ENCODE measurements at regions not wholly inside any gene's neighbourhood (a gene's known extent, or its start where the extent isn't known, plus 50 kb on each side); places are given as distances from the start of the nearest gene placed in this dataset.

DNA sequence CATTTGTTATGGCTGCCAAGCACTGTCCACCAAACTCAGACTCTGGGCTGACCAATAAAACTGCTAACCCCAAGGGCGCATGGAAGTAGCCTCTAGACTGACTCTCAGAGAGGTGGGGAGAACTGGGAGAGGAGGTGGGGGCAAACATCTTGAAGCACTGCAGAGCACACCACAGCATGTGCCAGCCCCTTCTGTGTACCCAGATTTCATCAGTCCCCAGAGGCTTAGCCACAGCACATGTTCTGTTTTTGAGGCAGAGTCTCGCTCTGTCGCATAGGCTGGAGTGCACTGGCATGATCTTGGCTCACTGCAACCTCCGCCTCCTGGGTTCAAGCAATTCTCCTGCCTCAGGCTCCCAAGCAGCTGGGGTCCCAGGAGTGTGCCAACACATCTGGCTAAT, 119.5 kb upstream of the SPATA12 start:
- Histone ChIP-seq H3K27ac (no peak overlapping the region), H3K27me3 (ENCODE audit: insufficient read depth, low read depth) (no peaks in the 10 kb centered on the region), H3K4me3 (IDR thresholded peaks at IDR 0.05; ENCODE audit: insufficient read depth, low read depth, low read length) (no peak overlapping the region), H2AFZ (ENCODE audit: low read depth) (no peak overlapping the region), H3K36me3 (ENCODE audit: insufficient read depth) (no peaks in the 10 kb centered on the region), H3K79me2 (ENCODE audit: insufficient read depth, low read depth) (no peaks in the 10 kb centered on the region), H4K20me1 (ENCODE audit: insufficient read depth) (no peaks in the 10 kb centered on the region), H3K9ac (no peak overlapping the region), H3K4me1 (ENCODE audit: low read depth, poor library complexity, severe bottlenecking) (no peaks in the 10 kb centered on the region), H3K4me2 (no peak overlapping the region)
- TF ChIP-seq, protein P1, sequence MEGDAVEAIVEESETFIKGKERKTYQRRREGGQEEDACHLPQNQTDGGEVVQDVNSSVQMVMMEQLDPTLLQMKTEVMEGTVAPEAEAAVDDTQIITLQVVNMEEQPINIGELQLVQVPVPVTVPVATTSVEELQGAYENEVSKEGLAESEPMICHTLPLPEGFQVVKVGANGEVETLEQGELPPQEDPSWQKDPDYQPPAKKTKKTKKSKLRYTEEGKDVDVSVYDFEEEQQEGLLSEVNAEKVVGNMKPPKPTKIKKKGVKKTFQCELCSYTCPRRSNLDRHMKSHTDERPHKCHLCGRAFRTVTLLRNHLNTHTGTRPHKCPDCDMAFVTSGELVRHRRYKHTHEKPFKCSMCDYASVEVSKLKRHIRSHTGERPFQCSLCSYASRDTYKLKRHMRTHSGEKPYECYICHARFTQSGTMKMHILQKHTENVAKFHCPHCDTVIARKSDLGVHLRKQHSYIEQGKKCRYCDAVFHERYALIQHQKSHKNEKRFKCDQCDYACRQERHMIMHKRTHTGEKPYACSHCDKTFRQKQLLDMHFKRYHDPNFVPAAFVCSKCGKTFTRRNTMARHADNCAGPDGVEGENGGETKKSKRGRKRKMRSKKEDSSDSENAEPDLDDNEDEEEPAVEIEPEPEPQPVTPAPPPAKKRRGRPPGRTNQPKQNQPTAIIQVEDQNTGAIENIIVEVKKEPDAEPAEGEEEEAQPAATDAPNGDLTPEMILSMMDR (conservative IDR thresholded peaks at IDR 0.05; ENCODE audit: low read depth, low read length): no peak

DNA sequence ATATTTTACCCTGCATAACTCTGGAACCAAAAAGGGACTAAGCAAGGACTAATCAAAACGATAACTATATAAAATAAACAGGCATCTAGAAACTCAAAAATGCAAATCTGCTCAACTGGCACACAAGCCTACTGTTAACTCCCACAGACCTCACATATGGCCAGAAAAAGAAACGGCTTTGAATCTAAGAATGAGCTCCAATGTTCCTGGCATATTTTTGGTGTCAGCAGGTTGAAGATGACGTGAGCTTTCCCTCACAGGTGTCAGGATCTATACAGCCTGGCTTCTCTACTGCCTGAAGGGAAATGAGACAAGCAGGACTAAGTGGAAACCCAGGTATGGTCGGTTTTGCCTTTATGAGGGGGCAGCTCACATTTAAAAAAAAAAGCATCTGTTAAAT, 120.1 kb upstream of the SPATA12 start:
- TF ChIP-seq, protein P1 (conservative IDR thresholded peaks at IDR 0.05; ENCODE audit: low read depth, low read length): no peak
- H4K20me1 ChIP-seq (ENCODE audit: insufficient read depth): no peaks in the 10 kb centered on the region
- H3K9ac ChIP-seq: no peak overlapping the region
- no peak overlapping the region for H3K4me3 ChIP-seq (IDR thresholded peaks at IDR 0.05; ENCODE audit: insufficient read depth, low read depth, low read length)
- H3K27me3 ChIP-seq (ENCODE audit: insufficient read depth, low read depth): no peaks in the 10 kb centered on the region
- no peak overlapping the region for H2AFZ ChIP-seq (ENCODE audit: low read depth)
- no peak overlapping the region for H3K27ac ChIP-seq
- no peak overlapping the region for H3K4me2 ChIP-seq
- H3K36me3 ChIP-seq (ENCODE audit: insufficient read depth): no peaks in the 10 kb centered on the region
- no peaks in the 10 kb centered on the region for H3K4me1 ChIP-seq (ENCODE audit: low read depth, poor library complexity, severe bottlenecking)
- H3K79me2 ChIP-seq (ENCODE audit: insufficient read depth, low read depth): no peaks in the 10 kb centered on the region

DNA sequence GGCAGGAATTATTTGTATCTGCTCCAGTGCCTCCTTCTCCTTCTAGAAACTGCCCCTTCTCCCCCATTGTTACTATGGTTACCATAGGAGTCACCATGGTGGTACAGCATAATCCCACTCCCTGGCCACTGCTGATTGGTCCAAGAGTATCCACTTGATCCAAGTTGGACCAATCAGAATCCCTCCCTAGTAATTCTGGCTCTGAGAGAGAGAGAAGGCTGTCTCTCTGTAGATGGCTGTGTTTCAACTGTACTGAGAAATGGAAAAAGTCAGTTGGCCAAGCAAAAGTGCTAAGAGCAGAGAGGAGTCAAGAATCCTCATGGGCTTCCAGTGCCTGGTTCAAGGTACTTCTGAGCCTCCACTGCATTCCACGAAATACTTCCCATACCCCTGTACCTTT, 120.6 kb upstream of the SPATA12 start:
- Histone ChIP-seq H3K4me2 (no peak overlapping the region), H3K27ac (no peak overlapping the region), H4K20me1 (ENCODE audit: insufficient read depth) (no peaks in the 10 kb centered on the region), H3K36me3 (ENCODE audit: insufficient read depth) (no peaks in the 10 kb centered on the region), H3K4me3 (IDR thresholded peaks at IDR 0.05; ENCODE audit: insufficient read depth, low read depth, low read length) (no peak overlapping the region), H3K4me1 (ENCODE audit: low read depth, poor library complexity, severe bottlenecking) (no peaks in the 10 kb centered on the region), H3K79me2 (ENCODE audit: insufficient read depth, low read depth) (no peaks in the 10 kb centered on the region), H2AFZ (ENCODE audit: low read depth) (no peak overlapping the region), H3K27me3 (ENCODE audit: insufficient read depth, low read depth) (no peaks in the 10 kb centered on the region), H3K9ac (no peak overlapping the region)
- TF ChIP-seq, protein P1 (conservative IDR thresholded peaks at IDR 0.05; ENCODE audit: low read depth, low read length): no peak

DNA sequence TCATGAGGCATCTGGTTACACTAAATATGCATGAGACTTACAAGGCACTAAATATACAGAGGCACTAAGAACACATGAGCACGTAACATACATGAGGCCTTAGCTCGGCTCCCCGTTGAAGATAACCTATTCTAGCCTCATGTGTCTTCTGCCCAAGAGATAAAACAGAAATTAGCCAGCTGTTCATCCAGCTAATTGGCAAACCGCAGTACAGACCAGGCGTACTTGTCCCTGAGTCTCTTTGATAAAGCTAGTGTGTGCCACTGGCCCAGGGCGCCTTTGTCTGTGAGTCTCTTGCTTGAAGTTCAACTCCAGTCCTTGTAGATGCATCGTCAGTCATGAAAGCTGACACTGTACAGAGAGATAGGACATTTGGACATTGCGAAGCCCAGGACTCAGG, 121.9 kb upstream of the SPATA12 start:
- Histone ChIP-seq H3K4me1 (ENCODE audit: low read depth, poor library complexity, severe bottlenecking) (no peaks in the 10 kb centered on the region), H3K79me2 (ENCODE audit: insufficient read depth, low read depth) (no peaks in the 10 kb centered on the region), H2AFZ (ENCODE audit: low read depth) (no peak overlapping the region), H3K27me3 (ENCODE audit: insufficient read depth, low read depth) (no peaks in the 10 kb centered on the region), H3K27ac (no peak overlapping the region), H3K4me2 (no peak overlapping the region), H3K36me3 (ENCODE audit: insufficient read depth) (no peaks in the 10 kb centered on the region), H3K4me3 (IDR thresholded peaks at IDR 0.05; ENCODE audit: insufficient read depth, low read depth, low read length) (no peak overlapping the region), H3K9ac (no peak overlapping the region), H4K20me1 (ENCODE audit: insufficient read depth) (no peaks in the 10 kb centered on the region)
- TF ChIP-seq, protein P1 (conservative IDR thresholded peaks at IDR 0.05; ENCODE audit: low read depth, low read length): no peak

DNA sequence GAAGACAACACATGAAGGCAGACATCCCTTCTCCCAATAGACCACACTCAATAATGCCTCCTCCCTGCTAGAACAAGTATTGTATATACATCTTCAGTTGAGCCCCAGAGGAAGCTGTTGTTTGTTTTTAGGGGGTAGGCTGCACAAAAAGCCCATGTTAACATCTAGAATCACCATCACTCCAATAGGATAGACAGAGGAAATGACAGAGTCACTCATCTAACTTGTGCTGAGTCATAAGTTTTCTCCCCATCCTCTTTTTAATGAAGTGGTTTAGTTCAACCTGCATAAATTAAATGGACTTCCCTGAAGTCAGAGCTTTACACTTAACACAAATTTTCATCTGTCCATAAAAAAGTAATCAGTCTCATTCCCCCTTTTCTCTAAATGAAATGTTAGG, 122.9 kb upstream of the SPATA12 start:
- no peak overlapping the region for H3K27ac ChIP-seq
- no peaks in the 10 kb centered on the region for H3K79me2 ChIP-seq (ENCODE audit: insufficient read depth, low read depth)
- no peak overlapping the region for H3K9ac ChIP-seq
- no peaks in the 10 kb centered on the region for H4K20me1 ChIP-seq (ENCODE audit: insufficient read depth)
- H3K4me1 ChIP-seq (ENCODE audit: low read depth, poor library complexity, severe bottlenecking): no peaks in the 10 kb centered on the region
- H3K36me3 ChIP-seq (ENCODE audit: insufficient read depth): no peaks in the 10 kb centered on the region
- H3K4me3 ChIP-seq (IDR thresholded peaks at IDR 0.05; ENCODE audit: insufficient read depth, low read depth, low read length): no peak overlapping the region
- TF ChIP-seq, protein P1 (conservative IDR thresholded peaks at IDR 0.05; ENCODE audit: low read depth, low read length): no peak
- H2AFZ ChIP-seq (ENCODE audit: low read depth): no peak overlapping the region
- H3K4me2 ChIP-seq: no peak overlapping the region
- H3K27me3 ChIP-seq (ENCODE audit: insufficient read depth, low read depth): no peaks in the 10 kb centered on the region

All from KMS-11 (cell line).